ENCODE measurements at regions not wholly inside any gene's neighbourhood (a gene's known extent, or its start where the extent isn't known, plus 50 kb on each side); places are given as distances from the start of the nearest gene placed in this dataset.

GRCh38 chr16:79302731-79303130 lies 297.8 kb downstream of the MAF start:
- TF ChIP-seq POLR2A (IDR thresholded peaks at IDR 0.05) (no peak), CTCF (IDR thresholded peaks at IDR 0.05) (no peak)

All from esophagus squamous epithelium (tissue), 4 donors.